Heart left ventricle (tissue), 13 donors: ENCODE measurements at regions not wholly inside any gene's neighbourhood (a gene's known extent, or its start where the extent isn't known, plus 50 kb on each side); places are given as distances from the start of the nearest gene placed in this dataset.

Experiments used
- CTCF ChIP-seq, 12 donors: fragments of 200-600 bp; sonication (generic) in 4 of 12; IDR thresholded peaks; one replicate each; pipeline versions ENCODE4 v1.5.0 to v1.8.0; 2018 to 2022; ENCODE audit warnings: antibody characterized with exemption in 12 of 12, mild to moderate bottlenecking in 5 of 12
- POLR2A ChIP-seq, 2 donors: fragments of 450-650 bp; IDR thresholded peaks; one replicate each; pipeline ENCODE4 v1.6.1; 2017; ENCODE audit warnings: antibody characterized with exemption in 2 of 2, mild to moderate bottlenecking in 2 of 2, moderate library complexity in 2 of 2
- donor health status: ischemic (EF 13 %, LVEDD 7.1; RV severe dilation, severe dysfunction).
- donor health status: DM: no; HTN: yes; CAD: no.
- donor health status: DM: no; HTN: no; CAD: no.
- donor health status: ischemic (EF 25% LVEDD 6.9; RV normal size, moderate dysfunction).
- donor health status: ischemic (EF 25% LVEDD 5.7; RV mildly dilated, moderate dysfunction).
- donor health status: ischemic (EF 35%, LVEDD 5.7; RV mildly dilated, moderate dysfunction).
- donor health status: nonischemic (EF 11% LVEDD 7.7; RV severe dilation, severe dysfunction).
- donor health status: DM: yes; HTN: yes; CAD: no.
- donor health status: PGD.
- donor health status: ischemic (EF 29% LVEDD 5.4; RV normal size, mild dysfunction).
- donor health status: nonischemic (EF 23%, LVEDD 6.1; RV moderate dilation, normal function).

- TF ChIP-seq CTCF (IDR thresholded peaks at IDR 0.05) (no peak), POLR2A (IDR thresholded peaks at IDR 0.05) (no peak)
Observed at GRCh38 chr2:147222506-147222905, 622.3 kb upstream of the ACVR2A start.
